ENCODE measurements at regions not wholly inside any gene's neighbourhood (a gene's known extent, or its start where the extent isn't known, plus 50 kb on each side); places are given as distances from the start of the nearest gene placed in this dataset.

- TF ChIP-seq EP300 (IDR thresholded peaks at IDR 0.05) (no peak), CTCF (IDR thresholded peaks at IDR 0.05) (no peak)
Observed at GRCh38 chr16:31718998-31719397, 154.6 kb upstream of the ZNF267 start.

All from esophagus muscularis mucosa (tissue), 3 donors.